ENCODE measurements at regions not wholly inside any gene's neighbourhood (a gene's known extent, or its start where the extent isn't known, plus 50 kb on each side); places are given as distances from the start of the nearest gene placed in this dataset.

DNA sequence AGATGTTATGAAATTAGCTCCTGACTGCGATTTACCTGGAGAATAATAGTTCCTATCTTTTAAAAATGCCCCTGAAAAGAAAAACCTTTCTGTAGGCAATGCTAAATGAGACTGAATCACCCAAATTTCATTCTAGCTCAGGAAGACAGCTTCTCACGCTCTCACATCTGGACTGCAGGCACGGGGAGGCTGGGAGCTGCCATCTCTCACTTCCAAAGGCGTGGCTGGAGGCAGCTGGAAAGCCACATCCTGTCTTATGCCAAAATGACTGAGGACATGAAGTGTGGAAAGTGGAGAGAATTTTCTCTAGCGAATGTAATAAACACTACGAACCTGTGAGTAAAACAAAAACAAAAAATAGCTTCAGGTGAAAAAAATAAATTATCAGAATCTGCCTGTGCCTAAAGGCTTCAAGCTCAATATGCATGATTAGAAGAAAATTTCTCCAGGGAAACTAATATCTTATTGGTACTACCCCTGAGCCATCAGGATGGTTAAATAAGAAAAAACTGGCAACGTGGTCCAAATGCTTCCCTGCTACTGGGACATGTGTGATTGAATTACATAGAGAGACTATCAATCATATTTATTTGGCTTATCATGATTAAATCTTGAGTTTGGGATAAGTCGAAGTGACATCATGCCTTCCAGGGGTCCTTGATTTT, 58.1 kb upstream of the UBL3 start:
- TF ChIP-seq TCF7 (CRISPR knock-in tag; IDR thresholded peaks at IDR 0.05; ENCODE audit: low read depth) (no peak), ATF1 (CRISPR knock-in tag; IDR thresholded peaks at IDR 0.05) (no peak), CTCF (IDR thresholded peaks at IDR 0.05) (no peak), FOXJ3 (CRISPR knock-in tag; IDR thresholded peaks at IDR 0.05; ENCODE audit: borderline replicate concordance) (no peak), SP1 (CRISPR knock-in tag; conservative IDR thresholded peaks at IDR 0.05) (no peak)
- TF ChIP-seq, protein P1, sequence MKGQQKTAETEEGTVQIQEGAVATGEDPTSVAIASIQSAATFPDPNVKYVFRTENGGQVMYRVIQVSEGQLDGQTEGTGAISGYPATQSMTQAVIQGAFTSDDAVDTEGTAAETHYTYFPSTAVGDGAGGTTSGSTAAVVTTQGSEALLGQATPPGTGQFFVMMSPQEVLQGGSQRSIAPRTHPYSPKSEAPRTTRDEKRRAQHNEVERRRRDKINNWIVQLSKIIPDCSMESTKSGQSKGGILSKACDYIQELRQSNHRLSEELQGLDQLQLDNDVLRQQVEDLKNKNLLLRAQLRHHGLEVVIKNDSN (CRISPR knock-in tag; IDR thresholded peaks at IDR 0.05) = no peak
